Left colon (tissue), 2 donors: ENCODE measurements at regions not wholly inside any gene's neighbourhood (a gene's known extent, or its start where the extent isn't known, plus 50 kb on each side); places are given as distances from the start of the nearest gene placed in this dataset.

Experiments used
- ATAC-seq: fragments of 200-7000 bp; cut with Tn5 transposase; one replicate; pipeline ENCODE4 v1.9.1; 2020; ENCODE audit warnings: mild to moderate bottlenecking, moderate library complexity
- DNase-seq, 2 donors: peaks; one replicate each; pipeline ENCODE4 v3.0.0-alpha.2; 2020
- intact Hi-C, 2 donors: fragments of 100-400 bp; cut with DNase I in 1 of 2; cut with micrococcal nuclease in 1 of 2; formaldehyde crosslinking; loops; one replicate each; pipeline versions ENCODE4 v1.11.2 to v1.14.0; 2022; cut with DNase I, micrococcal nuclease
- donor health status: DM: no; HTN: no; CAD: no.
- donor health status: DM: yes; HTN: yes; CAD: no.

DNA sequence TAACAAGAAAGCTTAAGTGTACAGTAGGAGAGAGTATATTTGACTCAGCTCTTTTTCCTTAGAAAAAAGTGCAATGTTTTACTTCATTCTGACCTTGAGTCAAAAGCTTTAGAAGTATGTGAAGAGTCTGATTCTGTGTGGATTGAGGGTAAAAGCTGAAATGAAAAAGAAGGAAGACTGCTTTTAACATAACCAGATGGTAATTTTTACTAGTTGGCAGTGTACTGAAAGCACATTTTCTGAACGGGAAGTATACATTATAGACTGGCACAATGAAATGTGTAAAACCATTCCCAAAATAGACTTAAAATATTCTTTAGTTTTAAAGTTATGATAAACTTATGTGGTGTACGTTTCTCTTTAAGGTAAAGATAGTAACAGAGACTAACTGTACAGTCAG is 197.8 kb upstream of the ZNF717 start:
- no peak for ATAC-seq
- DNase-seq: no peak
- intact Hi-C loops: no loop called here

DNA sequence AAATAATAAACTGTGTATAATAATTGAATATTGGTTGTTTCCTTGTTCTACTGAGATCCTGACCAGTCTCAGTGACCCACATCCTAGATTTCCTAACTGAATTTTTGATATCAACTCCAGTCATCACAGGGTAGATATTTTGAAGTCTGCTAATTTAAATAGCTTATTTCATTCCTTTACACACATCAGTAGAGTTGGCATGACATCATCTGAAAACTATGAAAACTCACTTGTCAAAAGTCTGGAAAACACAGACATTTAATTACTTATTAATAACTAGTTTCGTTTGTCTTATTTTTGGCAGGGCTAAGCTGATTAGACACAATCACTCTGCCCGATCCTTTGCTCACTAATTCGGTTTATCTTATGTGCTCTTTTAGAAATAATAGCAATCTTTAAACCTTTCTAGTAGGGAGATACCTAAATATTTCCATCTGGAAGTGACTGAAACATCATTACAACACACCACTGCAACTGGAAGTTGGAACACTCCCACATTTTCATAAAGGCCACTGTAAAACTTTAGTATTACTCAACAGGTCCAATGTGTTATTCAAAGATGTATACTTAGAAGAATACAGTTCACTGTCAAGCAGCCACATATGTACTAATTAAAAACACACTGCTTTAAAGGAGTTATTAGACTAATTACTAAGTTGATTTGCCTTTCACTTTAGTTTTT is 198.4 kb upstream of the ZNF717 start:
- DNase-seq: no peak
- ATAC-seq: no peak
- intact Hi-C loops: no loop called here

DNA sequence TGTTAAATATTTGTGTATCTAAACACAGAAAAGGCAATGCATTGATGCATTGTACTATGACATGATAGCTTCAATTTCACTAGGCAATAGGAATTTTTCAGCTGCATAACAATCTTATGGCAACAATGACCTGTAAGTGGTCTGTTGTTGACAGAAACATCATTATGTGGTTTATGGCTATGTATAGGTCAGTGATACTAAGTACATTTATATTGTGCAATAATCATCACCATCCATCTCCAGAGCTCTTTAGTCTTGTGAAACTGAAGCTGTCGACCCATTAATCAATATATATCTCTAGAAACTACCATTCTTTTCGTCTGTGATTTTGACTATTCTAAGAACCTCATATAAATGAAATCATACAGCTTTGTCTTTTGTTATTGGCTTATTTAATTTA is 200.1 kb upstream of the ZNF717 start:
- DNase-seq (no peak), ATAC-seq (no peak)
- intact Hi-C loops: no loop called here

DNA sequence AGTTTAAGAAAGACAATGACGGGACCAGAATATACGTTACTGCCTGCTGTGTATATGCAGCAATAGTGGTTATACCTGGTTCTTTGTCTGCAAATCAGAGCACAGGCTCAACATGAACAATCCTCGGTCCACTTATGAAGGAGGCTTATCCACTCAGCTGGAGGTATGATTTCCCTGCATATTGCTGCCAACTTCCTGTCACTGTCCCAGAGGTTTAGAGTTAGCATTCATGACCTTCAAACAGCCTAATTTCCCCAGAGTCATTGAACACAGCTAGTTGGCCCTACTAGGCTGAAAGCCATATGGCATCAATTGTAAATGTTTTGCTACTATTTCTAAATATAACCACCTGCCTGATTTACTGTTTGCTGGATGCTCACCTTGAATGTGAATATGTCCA is 224.9 kb upstream of the ZNF717 start:
- no peak for DNase-seq
- no peak for ATAC-seq
- intact Hi-C loops: no loop called here

DNA sequence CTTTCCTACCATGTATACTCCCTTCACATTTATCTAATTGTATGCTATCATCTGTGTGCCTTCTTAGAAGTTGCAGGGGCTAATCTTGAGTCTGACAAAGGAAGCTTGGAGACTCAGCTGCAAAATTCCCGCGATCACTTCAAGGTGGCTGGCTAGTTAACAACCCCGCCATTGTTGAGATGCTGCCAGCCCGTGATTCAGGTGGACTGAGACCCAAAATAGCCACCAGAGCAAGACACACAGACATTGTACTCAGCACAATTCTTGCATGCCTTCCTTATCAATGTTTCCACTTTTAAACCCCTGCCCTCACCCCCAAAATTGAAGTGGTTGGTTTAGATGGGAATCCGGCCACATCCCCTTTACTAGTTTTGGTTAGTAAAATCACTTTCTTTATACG is 225.8 kb upstream of the ZNF717 start:
- DNase-seq: no peak
- no peak for ATAC-seq
- intact Hi-C loops: no loop called here

DNA sequence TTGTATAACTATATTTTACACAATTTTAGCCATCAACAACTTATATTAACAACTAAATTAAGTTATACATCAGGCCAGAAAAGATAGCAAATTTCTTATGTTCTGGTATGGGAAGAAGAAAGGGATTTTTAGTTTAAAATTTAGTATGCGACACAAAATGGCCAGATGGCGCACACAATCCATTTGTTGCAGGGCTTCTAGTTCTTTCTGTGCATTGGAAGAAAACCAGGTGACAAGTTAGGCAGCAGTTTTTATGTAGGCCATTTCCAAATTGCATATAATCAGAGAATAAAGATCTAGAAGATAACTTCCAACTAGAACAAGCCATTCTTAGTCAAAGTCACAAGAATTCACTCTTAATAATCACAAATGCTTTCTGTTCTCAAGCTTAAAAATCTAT is 230.1 kb upstream of the ZNF717 start:
- intact Hi-C loops: no loop called here
- ATAC-seq: no peak

DNA sequence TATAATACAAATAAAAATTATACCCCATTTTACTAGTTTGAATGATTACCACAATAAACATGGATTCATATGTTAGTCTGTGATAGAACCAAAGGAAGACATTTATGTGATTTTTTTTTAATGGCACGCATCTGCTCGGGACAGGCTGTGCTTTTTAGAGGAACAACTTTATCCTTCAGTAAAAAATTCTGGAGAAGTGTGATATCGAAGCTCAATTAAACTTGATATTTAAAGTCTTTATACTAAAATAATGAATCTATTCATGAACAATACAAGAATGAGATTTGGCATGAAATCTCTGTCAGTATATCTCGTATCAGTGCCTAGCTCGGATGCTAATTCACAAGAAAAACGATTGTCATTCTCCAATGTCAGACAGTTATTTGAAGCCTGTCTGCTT is 230.8 kb upstream of the ZNF717 start:
- ATAC-seq (no peak), DNase-seq (no peak)
- intact Hi-C loops: no loop called here

More for the DNA sequence above, 230.1 kb upstream of the ZNF717 start:
- no peak for DNase-seq

DNA sequence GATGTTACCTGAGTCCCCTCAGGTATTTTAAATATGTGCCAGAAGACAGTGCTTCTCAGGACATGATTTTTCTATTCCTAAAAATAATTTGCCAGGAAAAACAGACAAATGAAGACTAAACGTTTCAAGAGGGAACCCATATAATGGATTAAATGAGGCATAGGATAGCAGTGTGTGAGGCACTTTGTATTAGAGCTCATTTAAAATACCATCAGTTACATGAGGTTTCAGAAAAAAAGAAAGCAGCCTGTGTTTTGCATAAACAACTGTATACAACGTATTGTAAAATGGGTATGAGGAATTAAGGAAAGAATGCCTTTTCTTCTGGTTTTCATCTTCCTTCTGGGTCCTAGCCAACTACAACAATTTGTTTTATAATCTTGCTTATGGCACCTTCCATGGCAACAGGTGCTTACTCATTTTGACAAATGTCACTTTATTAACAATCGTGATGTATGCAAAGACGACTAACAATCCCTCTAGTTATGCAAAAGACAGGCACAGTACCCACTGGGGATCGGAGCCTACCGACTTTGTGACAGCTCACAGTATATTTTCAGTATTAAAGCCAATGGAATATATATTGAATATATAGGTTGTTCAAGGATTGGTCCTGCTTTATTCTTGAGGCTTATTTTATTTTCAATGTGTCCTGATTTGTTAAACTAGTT is 231.6 kb upstream of the ZNF717 start:
- ATAC-seq (no peak), DNase-seq (no peak)
- intact Hi-C loops: no loop called here

DNA sequence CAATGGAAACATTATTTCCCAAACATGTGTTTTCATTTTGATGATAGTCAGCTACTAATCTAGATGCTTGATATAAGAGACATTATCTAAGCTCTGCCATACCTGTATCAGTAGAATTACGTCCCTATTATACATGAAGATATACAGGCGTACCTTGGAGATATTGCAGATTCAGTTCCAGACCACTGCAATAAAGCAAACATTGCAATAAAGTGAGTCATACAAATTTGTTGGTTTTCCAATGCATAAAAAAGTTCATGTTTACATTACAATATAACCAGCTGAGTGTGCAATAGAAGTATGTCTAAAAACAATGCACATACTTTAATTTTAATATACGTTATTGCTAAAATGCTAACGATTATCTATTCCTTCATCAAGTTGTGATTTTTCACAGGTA is 236.0 kb upstream of the ZNF717 start:
- DNase-seq (no peak), ATAC-seq (no peak)
- intact Hi-C loops: no loop called here

DNA sequence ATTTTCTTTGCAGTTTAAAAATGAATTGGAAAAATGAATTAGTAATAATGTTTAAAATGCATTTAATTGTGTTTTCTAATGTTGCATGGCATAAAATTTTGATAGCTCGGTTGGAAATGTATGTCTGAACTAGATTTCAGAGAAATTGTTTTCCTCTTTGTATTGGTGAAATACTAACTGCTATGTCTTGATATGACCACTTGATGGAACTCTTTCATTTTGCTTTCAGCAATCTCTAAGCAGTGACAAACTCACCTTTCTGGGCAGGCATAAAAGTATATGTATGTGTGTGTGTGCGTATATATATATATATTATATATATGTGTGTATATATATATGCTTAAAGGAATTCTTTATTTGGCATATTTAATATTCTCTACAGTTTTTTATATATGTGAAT is 239.3 kb upstream of the ZNF717 start:
- no peak for ATAC-seq
- no peak for DNase-seq
- intact Hi-C loops: no loop called here

DNA sequence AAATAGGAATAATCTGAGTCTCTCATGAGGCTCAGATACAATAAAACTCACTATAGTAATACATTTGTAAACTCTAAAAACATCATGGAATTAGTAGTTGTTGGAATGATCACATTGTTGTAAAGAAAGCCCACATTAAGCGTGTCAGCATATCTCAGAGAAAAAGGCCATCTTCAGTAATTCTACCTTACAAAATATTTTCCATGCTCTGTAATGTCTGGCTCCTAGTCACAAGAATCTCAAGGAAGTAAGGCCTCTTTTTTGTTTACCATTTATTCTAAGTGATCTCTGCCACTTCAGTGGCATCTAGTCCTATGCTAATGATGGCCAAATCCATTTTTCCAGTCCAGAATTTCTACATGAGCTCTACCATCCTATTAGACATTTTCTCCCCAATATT is 240.2 kb upstream of the ZNF717 start:
- intact Hi-C loops: no loop called here
- no peak for DNase-seq
- ATAC-seq: no peak

DNA sequence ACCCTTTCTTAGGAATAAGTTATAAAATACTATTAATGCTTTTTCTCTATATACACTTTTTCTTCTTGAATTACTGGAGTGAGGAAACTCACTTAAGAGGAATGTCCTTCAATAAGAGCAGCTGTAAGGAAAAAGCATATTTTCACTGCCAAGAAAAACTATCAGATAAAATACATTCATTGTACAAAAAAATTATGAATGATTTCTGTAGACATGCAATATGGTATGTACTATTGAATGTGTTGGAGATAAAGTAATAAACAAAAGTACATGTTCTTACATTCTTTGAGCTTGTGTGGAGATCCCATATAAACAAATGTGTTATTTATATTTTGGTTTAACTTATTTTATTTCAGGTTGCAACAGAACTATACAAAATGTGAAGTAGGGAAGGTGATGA is 241.0 kb upstream of the ZNF717 start:
- DNase-seq (no peak), ATAC-seq (no peak)
- intact Hi-C loops: no loop called here

DNA sequence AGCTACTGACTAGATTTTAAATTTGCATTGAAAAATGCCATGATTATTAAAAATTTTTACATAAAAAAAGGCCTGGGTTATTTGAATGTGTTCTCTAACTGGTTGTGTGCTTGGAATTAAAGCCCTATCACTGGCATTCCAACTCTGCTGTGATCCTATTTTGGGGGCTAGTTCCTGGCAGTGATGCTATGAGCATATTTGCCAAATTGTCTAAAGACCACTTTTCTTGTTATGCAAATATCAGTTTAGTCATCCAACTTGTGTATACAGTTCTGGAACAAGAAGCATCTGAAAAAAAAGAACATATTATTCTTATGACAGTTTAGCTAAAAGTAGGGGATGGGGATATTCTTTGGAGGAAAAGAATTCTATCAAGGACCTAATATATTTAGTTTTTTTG is 243.4 kb upstream of the ZNF717 start:
- intact Hi-C loops: no loop called here

DNA sequence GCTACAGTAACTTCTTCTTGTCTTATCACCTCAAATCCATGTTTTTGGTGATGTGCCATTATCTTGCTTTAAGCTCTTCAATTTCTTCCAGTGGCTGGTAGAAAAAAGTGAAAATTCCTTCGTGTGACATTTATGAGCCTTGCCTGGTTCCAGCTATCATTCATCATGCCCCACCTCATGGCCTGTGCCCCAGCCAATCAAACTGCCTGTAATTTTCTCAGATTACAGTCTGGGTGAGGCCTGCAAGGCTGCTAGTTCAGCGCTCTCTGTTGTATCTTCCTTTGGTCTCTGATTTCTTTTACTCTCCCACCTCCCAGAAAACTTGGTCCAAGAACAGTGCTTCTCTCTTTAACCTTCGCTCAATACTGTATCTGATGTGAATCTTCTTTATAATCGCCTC is 249.3 kb upstream of the ZNF717 start:
- intact Hi-C loops: no loop called here
- DNase-seq (no peak), ATAC-seq (no peak)

More for the DNA sequence above, 243.4 kb upstream of the ZNF717 start:
- ATAC-seq (no peak), DNase-seq (no peak)

DNA sequence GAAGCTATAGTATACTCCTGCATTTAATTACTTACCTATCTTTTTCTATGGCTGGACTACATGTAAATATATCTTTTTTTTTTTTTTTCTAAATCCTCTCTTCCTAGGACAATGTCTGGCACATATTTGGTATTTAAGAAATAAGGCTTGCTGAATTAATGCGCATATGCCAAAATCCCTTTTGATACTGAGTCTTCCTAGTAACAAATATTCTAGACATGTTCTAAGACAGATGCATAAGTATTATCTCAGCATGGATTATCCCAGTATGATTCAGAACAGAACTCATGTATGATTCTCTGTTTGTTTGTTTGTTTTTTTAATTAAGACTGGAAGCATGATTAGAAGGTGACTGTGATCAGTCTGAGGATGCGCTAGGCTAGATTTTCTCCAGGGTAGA is 249.8 kb upstream of the ZNF717 start:
- DNase-seq: no peak
- no peak for ATAC-seq
- intact Hi-C loops: no loop called here

DNA sequence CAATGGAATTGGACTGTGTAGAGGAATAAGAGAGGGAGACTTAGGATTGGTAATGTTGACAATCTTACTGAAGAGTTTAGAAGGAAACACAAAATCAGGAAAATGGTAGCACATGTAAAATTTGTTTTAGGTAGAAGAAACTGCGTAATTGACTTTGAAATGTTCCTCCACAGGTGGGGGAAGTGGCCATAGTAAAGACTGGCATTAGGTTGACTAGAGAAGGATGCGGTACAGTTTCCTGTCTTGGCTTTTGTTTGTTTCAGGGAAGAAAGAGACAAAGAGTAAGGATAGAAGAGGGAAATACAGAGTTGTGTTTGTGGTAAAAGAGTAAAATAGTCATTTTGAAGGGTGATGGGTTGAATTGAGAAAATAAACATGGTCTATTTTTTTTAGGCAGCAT is 253.6 kb upstream of the ZNF717 start:
- intact Hi-C loops: no loop called here
- ATAC-seq (no peak), DNase-seq (no peak)

DNA sequence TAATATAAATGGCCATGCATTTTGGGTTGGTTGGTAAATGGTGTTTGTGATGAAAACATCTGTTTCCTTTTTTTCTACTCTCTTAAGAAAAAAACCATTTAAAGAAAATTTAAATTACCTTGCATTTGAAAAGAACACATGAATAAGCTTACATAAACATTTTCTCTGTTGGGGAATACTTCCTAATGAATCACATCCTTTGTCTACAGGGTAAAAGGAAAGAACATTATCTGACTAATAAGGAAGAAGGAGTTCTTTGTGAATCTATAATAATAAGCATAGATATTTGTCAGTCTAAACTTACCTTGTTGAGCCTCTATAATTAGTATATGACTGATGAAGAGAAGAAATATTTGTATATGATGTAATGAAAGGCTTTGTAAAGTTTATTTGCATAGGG is 254.1 kb upstream of the ZNF717 start:
- intact Hi-C loops: no loop called here
- no peak for ATAC-seq
- no peak for DNase-seq

DNA sequence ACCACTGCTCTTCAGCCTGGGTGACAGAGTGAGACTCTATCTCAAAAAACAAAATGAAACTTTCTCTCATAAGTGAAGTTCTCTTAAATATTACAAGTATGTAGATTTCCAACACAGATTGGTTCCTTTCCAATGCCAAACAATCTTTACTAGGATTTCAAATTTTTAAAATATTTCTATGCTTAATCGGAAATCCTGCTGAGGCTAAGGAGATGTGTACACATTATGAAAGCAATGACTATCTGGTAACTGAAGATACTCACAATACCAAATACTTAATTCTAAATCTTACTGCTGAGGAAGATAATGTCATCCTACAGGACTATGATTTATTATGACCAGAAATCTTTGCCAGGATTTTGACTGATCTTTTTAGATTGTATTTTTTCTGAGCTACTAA is 255.6 kb upstream of the ZNF717 start:
- intact Hi-C loops: no loop called here
- DNase-seq (no peak), ATAC-seq (no peak)

DNA sequence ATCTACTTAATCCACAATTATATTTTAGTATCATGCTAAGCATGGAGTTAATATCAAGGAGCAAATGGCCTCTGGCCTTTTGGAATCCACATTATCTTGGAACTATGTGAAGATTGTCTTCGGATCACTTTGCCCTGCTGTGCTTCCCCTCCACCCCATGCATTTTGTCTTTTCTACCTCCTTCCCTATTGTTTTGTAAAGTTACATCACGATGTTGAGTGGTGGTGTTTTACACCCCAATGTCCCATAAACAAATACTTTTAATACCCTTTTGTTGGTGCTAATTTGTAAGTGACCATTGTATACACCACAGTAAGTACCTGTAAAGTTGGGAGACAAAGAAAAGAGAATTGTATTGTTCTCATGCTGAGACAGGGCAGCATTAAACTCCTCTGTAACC is 258.4 kb upstream of the ZNF717 start:
- DNase-seq (no peak), ATAC-seq (no peak)
- intact Hi-C loops: no loop called here

DNA sequence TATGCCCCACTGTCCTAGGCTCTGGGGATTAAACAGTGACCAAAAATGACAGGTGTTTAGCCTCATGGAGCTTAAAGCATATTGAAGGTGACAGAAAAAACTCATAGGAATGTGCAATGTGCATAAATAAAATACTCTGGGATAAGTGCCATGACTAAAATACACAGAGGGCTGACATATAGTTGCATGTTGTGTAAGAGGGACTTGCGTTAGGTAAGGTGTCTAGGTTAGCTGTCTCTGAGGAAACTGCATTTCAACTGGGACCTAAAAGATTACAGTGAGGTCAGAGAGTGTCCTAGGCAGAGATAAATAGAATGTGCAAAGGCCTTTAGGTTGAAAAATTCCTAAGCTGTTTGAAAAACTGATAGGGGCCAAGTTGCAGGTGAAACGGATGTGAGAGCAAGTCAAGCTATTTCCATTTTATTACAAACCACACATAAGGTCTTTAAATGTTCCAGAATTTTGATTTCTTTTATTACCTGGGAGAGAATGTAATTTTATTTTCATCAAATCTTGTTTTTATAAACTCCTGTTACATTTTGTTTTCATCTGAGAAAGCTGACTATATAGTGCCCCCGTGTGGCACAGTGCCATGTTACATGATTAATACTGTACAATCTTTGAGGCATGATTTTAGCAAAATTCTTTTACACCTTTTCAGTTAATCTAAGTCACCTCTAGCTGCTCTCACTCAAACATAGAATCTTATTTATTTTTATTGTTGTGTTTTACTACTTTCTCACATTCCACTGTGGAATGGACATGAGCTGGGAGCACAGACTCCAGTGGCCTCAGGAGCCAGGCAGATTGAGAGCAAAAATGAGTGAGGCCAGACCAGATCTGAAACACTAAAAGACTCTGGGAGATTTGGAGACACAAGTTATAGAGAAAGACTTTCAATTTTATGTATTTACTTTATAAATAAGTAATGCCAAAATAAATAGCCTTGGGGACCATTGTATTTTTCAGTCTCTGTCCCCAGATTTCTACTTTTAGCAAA is 259.6 kb upstream of the ZNF717 start:
- DNase-seq (peak in 1 of 2 donors; percentile 3), ATAC-seq (no peak)
- intact Hi-C loops: no loop called here
